Fibroblast of skin of right quadriceps (primary cell): ENCODE measurements at regions not wholly inside any gene's neighbourhood (a gene's known extent, or its start where the extent isn't known, plus 50 kb on each side); places are given as distances from the start of the nearest gene placed in this dataset.
A peak's percentile ranks its signal among the peaks of the same experiment; 100 is the strongest.

Experiments
- DNase-seq: peaks from one replicate; pipeline ENCODE4 v3.0.0-alpha.2; 2013

- no peak for DNase-seq
Measured at GRCh38 chr6:126764104-126764503, 354.4 kb upstream of the RSPO3 start.

GRCh38 chr6:126764671-126765070 lies 353.8 kb upstream of the RSPO3 start:
- DNase-seq: no peak

GRCh38 chr6:126766820-126767219 lies 351.7 kb upstream of the RSPO3 start:
- DNase-seq: no peak

DNA sequence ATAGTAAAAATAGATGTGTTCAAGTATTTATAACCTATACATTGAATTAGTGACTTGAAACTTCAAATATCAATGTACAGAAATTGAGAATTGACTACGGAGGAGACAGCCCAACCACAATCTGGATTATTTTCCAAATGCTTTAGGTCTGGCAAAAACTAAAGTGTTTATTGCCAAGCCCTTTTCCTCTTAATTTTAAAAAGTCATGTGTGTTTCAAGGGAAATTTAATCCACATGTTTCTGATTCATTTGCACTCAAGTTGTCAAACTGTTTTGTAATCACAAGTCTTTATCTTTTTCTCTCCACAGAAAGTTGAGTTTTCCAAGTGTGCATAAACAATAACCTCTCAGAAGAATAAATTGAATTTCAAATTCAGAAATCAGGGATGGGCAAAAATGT lies 350.8 kb upstream of the RSPO3 start:
- no peak for DNase-seq

DNA sequence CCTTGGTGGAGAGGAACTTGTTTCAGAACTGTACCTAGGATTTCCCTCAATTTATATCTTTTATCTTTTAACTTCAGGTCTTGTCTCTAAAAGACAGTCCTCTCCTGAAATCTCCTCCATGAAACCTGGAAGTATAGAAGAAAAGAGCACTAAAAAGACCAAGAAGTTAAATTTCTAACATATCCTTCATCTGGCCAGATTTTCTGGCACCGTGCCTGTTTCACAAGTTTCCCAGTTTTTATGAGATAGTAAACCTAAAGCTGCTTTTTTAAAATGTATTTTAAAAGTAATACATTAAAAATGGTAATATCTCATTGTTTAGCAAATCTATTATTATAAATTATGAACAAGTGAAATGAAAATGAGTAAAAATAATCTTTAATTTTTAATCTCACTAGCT lies 348.3 kb upstream of the RSPO3 start:
- no peak for DNase-seq

DNA sequence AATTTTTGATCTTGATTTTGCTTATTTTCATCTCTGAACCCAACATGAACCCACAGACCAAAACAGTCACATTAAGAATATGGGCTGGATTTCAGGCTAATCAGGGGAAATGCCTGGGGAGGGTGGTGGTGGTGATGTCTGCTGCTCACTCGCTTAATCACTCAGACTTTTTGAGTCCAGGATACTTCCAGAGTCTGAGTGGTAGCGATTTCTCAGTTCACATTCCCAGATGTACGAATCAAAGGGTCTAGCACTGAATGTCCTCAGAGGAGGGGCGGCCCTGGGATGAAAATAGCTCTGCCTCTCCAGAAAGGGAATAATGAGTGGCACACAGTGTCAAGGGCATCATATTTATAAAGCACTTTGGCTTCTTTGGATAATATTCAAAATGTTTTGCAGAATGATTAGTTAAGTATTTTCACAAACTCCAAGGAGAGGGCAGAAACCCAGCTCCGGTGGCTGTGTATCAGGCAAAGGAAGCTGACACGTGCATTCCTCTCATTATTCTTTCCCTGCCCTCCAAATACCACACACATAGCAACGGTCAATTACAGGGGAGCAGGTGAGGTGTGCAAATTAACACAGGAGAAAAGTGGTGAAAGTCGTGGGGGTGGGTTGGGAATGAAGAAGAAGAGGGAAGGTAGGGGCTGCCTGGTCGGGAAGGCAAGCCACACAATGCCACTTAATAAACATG lies 345.2 kb upstream of the RSPO3 start:
- peak; percentile 46 for DNase-seq

DNA sequence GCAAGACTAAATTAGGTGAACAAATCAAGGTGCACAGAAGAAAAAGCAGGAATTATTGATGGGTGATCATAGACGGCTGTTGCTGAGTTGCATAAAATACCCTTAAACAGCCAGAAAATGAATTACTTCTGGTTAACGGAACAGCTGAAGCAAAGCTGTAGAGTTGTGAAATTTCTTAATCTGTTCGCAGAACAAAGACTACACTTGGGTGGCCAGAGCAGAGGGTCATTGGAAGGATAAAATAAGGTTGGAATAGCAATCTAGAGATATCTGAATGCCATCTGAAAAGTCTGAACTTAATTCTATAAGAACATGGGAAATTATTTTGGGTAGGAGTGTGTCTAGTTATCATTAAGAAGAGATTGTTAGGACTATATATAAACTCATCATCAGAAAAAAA lies 339.1 kb upstream of the RSPO3 start:
- no peak for DNase-seq

GRCh38 chr6:126781582-126781981 lies 336.9 kb upstream of the RSPO3 start:
- DNase-seq: no peak

DNA sequence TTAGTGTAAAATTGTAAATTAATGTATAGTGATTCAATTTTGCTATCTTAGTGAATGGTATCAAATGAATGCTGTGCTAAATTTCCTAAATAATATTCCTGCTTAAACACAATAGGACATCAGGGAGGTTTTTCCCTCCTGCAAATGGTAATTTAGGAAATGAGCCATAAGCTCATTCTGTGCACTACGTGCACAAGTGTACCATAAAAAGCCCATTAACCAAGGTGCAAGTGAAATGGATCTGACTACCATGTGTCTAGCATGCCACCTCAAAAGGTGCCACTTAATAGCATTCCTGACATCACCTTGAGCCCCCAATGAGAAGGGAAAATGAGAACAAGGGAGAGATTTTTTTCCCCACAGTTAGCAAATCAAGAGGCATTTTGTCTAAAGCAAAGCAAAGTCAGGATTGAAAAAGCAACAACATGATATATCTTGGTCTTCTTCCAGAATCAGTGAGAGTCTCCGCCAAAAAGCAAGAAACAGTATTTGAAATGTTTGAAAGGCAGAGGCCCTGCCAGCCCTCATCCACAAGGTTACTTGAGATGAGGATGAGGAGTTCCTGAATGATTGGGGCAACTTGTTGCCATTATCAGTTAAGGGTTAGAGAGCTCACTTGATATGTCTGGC lies 334.2 kb upstream of the RSPO3 start:
- no peak for DNase-seq

DNA sequence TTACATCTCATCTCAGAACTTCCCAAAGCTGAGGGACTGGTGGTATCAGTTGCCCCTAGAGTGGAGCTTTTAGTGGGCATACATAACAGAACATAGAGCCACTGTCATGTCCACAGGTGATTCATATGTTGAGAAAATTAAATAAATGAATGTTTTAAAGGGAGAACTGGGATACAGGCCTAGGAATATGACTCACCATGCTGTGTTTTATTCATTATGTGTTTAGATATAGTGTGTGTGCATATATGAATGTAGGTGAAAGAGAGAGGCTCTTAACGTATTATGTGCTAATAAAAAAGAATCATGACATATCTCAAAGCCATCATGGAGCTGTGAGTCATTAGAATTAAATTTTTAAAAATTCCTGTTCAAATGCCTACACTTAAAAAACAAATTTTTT lies 332.2 kb upstream of the RSPO3 start:
- DNase-seq: peak; percentile 41

DNA sequence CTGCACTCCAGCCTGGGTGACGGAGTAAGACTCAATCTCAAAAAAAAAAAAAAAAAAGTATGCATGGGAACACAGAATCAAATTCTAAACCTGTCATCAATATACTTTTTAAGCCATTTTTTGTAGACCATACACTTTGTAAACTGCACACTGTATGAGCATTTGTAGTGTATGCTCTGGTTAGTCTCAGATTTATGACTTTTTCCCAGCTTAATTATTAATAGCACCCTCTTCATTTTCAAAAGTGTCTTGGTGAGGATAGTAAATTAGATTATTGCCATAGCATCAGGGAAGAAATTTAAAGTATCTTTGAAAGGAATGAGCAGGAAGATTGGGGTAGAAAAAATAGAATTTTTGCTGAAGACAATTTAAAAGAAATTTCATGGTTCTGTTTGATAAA lies 330.8 kb upstream of the RSPO3 start:
- DNase-seq: no peak

- no peak for DNase-seq
Measured at GRCh38 chr6:126788861-126789365, 329.6 kb upstream of the RSPO3 start.

DNA sequence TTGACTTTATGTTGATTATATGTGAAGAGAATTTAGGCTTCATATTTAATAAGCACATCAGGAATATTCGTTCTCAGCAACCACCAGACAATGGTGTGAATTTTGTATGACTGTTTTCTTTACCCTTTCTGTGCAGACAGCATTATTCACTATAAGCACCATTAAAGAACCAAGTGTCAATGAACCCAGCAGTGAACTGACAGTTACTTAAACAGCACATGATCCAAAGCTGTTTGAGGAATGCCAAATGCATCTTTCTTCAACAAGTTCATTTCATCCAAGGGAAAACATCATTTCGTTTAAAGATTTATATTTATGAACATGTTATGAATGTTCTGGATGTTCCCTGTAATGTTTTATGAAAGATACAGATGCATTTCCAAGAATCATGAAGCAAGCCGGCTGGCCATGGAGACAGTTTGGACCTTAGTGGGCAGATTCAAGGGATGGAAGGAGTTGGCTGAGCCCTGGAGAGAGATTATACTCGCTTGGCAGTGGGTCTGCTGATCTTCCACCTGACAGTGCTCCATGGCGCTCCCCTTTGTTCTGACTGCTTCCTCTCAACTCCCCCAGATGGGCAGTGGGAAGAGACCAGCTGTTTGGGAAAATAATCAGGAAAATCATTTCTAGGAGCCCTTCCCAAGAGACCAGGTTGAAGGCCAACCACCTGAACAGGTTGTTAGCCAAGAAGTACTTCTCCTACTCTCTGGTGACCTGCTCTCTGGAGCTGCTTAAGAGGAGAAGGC lies 326.0 kb upstream of the RSPO3 start:
- DNase-seq: no peak

DNA sequence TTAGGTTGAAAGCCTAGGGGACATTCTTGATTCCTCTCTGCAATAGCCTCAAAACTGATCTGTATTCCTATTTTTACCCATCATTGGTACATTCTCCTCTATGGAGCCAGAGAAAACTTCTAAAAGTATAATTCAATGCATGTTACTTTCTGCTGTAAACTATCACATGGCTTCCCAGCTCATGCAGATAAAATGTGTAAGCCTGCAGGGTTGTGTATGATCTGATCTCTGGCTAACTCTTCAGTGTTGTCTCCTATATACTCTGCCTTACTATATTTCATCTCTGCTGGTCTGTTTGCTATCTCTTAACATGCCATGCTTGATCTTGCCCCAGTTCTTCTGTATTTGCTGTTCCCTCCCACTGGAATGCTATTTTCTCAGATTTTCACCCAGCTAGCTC lies 323.3 kb upstream of the RSPO3 start:
- DNase-seq: no peak

DNA sequence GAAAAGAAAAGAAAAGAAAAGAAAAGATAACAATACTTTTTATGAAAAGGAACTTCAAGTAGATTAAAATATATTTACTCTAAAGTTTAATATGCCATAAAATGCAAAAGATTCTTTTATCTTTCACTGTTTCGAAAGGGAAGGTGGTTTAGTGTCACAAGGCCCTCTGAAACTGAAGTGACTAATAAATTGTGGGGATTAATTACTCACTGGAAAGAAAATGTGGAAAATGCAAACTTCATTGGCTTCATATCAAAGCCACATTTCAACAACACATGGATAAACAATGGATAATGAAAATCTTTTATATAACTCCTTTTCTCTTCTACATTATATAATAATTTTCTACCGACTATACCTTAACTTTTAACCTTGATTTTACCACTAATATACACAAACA lies 320.5 kb upstream of the RSPO3 start:
- DNase-seq: peak; percentile 56

DNA sequence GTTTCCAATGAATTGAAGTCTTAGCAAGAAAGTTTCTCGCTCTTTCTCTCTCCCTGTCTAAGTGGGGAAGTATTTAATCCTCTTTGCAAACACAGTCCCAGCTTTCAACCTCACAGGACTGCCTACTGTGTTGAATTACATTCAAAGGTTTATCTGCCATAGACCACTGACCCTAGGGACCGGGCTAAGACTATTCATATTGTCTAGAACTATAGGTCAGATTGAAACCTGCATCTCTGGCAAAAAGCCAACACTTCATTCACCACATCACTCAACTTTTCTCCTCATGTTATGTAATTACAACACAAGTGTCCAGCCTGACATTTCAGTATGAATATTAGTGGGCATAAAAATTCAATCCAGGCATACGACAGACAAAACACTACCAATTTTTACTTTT lies 314.7 kb upstream of the RSPO3 start:
- DNase-seq: no peak

- DNase-seq: peak; percentile 58
Measured at GRCh38 chr6:126804332-126805064, 314.0 kb upstream of the RSPO3 start.

DNA sequence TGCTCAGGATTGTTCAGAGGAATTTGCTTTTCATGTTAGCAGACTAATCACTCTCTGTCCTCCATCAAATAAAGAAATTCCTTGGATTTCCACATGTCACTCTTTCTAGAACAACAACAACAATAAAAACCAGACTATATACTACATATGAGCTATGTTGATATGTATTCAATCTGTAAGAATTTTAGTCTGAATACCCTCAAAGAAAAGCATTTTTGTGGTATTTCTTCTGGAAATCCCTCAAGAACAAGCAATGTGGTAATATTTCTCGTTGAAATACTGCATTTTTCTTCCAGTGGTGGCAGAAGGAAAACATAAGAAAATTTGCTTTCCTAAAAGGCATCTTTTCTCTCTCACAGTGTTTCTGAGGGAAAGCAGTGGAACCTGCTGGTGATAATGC lies 312.6 kb upstream of the RSPO3 start:
- peak; percentile 55 for DNase-seq

GRCh38 chr6:126807876-126808275 lies 310.6 kb upstream of the RSPO3 start:
- DNase-seq: no peak

- DNase-seq: peak; percentile 31
Measured at GRCh38 chr6:126811321-126811720, 307.1 kb upstream of the RSPO3 start.

DNA sequence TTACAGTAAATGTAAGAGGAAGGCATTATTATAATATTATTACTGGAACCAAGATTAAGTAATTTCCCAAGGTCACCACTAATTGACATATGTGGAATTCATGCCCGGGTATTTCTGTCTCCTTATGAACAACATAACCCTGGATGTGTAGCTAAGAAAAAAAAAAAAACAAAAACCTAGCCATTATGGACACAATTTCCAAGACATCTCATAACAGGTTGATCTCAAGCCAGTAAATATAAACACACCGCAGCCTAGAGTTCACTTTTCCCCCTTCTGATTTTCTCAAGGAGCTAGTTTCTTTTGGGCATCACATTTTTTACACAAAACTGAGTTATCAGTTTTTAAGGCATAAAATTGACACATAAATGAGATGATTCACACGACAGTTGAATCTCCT lies 306.5 kb upstream of the RSPO3 start:
- DNase-seq: no peak

GRCh38 chr6:126812651-126813050 lies 305.8 kb upstream of the RSPO3 start:
- peak; percentile 53 for DNase-seq

- no peak for DNase-seq
Measured at GRCh38 chr6:126820634-126821033, 297.8 kb upstream of the RSPO3 start.
